ENCODE measurements at regions not wholly inside any gene's neighbourhood (a gene's known extent, or its start where the extent isn't known, plus 50 kb on each side); places are given as distances from the start of the nearest gene placed in this dataset.
"Not testable (repeated sequence)": the region's sequence is repeated elsewhere in the genome, so short reads cannot be mapped to it uniquely, and the experiment has no call there.

DNA sequence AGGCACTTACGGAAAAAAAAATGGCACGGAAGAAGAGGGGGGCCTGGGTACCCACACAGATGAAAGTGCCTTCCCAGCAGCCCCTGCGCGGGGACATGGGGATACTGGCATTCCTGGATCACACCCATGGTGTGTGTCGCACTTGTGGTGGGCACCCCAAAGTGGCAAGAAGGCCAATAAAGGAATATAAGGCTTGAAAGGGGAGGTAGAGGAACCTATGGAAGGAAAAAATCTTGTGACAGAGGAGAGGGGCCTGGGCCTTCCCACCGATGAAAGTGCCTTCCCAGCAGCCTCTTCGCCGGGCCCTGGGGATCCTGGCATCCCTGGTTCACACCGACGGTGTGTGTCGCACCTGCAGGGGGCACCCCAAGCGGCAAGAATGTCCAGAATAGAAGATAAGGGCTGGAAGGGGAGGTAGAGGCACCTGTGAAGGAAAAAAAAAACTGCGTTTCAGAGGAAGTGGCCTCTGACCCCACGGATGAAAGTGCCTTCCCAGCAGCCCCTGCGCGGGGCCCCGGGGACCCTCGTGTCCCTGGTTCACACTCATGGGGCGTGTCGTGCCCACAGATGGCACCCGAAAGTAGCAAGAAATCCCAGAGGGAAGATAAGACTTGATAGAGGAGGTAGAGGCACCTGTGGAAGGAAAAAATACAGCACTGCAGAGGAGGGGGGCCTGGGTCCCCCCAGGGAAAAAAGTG is 284.0 kb downstream of the ALG10 start:
- H4K20me1 ChIP-seq (ENCODE audit: insufficient read depth, low read length, poor library complexity, severe bottlenecking): no peaks in the 10 kb centered on the region
- H3K79me2 ChIP-seq (ENCODE audit: insufficient read depth, low read length): no peaks in the 10 kb centered on the region
- no peaks in the 10 kb centered on the region for H3K9me2 ChIP-seq (replicated peaks; ENCODE audit: low read depth, low read length)
- no peak overlapping the region for H2AFZ ChIP-seq (ENCODE audit: low read length)
- no peak overlapping the region for H3K4me2 ChIP-seq (ENCODE audit: low read depth, low read length, poor library complexity, severe bottlenecking)
- no peak overlapping the region for H3K4me3 ChIP-seq (ENCODE audit: low read length, poor library complexity, severe bottlenecking)
- no peak overlapping the region for H3K9ac ChIP-seq (ENCODE audit: low read depth, low read length, poor library complexity, severe bottlenecking)
- peaks cover 32% of the 10 kb centered on the region; the same call in 1 of the 2 replicates for H3K9me3 ChIP-seq (ENCODE audit: insufficient read depth, low read depth, low read length)
- H3K27me3 ChIP-seq (ENCODE audit: insufficient read depth, low read length, poor library complexity, severe bottlenecking): no peaks in the 10 kb centered on the region
- TF ChIP-seq, protein P1, sequence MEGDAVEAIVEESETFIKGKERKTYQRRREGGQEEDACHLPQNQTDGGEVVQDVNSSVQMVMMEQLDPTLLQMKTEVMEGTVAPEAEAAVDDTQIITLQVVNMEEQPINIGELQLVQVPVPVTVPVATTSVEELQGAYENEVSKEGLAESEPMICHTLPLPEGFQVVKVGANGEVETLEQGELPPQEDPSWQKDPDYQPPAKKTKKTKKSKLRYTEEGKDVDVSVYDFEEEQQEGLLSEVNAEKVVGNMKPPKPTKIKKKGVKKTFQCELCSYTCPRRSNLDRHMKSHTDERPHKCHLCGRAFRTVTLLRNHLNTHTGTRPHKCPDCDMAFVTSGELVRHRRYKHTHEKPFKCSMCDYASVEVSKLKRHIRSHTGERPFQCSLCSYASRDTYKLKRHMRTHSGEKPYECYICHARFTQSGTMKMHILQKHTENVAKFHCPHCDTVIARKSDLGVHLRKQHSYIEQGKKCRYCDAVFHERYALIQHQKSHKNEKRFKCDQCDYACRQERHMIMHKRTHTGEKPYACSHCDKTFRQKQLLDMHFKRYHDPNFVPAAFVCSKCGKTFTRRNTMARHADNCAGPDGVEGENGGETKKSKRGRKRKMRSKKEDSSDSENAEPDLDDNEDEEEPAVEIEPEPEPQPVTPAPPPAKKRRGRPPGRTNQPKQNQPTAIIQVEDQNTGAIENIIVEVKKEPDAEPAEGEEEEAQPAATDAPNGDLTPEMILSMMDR (conservative IDR thresholded peaks at IDR 0.05; ENCODE audit: low read length): no peak
- TF ChIP-seq EZH2phosphoT487 (IDR thresholded peaks at IDR 0.05; ENCODE audit: borderline replicate concordance): no peak
- H3K36me3 ChIP-seq (ENCODE audit: insufficient read depth, low read length): no peaks in the 10 kb centered on the region
- H3F3A ChIP-seq (ENCODE audit: low read depth): no peaks in the 10 kb centered on the region
- H3K4me1 ChIP-seq (ENCODE audit: insufficient read depth, low read length, poor library complexity, severe bottlenecking): no peaks in the 10 kb centered on the region

DNA sequence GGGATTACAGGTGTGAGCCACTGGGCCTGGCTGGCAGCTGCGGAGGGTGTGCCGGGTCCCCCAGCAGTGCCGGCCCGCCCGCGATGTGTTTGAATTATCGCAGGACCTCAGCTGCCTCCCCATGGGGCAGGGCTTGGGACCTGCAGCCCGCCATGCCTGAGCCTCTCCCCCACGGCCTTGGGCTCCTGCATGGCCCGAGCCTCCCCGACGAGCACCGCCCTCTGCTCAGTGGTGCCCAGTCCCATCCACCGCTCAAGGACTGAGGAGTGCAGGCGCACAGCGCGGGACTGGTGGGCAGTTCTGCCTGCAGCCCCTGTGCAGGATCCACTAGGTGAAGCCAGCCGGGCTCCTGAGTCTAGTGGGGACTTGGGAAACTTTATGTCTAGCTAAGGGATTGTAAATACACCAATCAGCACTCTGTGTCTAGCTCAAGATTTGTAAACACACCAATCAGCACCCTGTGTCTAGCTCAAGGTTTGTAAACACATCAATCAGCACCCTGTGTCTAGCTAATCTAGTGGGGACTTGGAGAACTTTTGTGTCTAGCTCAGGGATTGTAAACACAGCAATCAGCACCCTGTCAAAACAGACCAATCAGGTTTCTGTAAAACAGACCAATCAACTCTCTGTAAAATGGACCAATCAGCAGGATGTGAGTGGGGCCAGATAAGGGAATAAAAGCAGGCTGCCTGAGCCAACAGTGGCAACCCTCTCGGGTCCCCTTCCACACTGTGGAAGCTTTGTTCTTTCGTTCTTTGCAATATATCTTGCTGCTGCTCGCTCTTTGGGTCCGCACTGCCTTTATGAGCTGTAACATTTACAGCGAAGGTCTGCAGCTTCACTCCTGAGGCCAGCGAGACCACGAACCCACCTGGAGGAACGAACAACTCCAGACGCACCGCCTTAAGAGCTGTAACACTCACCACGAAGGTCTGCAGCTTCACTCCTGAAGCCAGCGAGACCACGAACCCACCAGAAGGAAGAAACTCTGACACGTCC is 287.8 kb downstream of the ALG10 start:
- not testable (repeated sequence) for H3K4me3 ChIP-seq (ENCODE audit: low read length, poor library complexity, severe bottlenecking); H3K9ac ChIP-seq (ENCODE audit: low read depth, low read length, poor library complexity, severe bottlenecking); H4K20me1 ChIP-seq (ENCODE audit: insufficient read depth, low read length, poor library complexity, severe bottlenecking); H3K79me2 ChIP-seq (ENCODE audit: insufficient read depth, low read length); H3K4me1 ChIP-seq (ENCODE audit: insufficient read depth, low read length, poor library complexity, severe bottlenecking); H2AFZ ChIP-seq (ENCODE audit: low read length); H3K36me3 ChIP-seq (ENCODE audit: insufficient read depth, low read length); H3F3A ChIP-seq (ENCODE audit: low read depth); H3K9me2 ChIP-seq (replicated peaks; ENCODE audit: low read depth, low read length); H3K27me3 ChIP-seq (ENCODE audit: insufficient read depth, low read length, poor library complexity, severe bottlenecking); H3K4me2 ChIP-seq (ENCODE audit: low read depth, low read length, poor library complexity, severe bottlenecking)
- peaks cover 19% of the 10 kb centered on the region; the same call in 1 of the 2 replicates for H3K9me3 ChIP-seq (ENCODE audit: insufficient read depth, low read depth, low read length)

DNA sequence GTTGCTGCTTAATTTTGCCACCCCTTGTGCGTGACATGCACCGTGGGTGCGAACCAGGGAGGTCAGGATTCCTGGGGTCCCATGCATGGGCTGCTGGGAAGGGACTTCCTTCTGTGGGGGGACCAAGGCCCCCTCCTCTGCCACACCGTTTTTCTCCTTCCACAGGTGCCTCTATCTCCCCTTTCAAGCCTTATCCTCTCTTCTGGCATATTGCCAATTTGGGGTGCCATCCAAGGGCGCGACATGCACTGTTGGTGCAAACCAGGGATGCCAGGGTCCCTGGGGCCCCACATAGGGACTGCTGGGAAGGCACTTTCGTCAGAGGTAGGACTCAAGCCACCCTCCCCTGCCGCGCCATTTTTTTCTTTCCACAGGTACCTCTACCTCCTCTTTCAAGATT is 289.0 kb downstream of the ALG10 start:
- Histone ChIP-seq H3K9ac (ENCODE audit: low read depth, low read length, poor library complexity, severe bottlenecking) (no peak overlapping the region), H3K4me3 (ENCODE audit: low read length, poor library complexity, severe bottlenecking) (no peak overlapping the region), H3K27me3 (ENCODE audit: insufficient read depth, low read length, poor library complexity, severe bottlenecking) (no peaks in the 10 kb centered on the region), H4K20me1 (ENCODE audit: insufficient read depth, low read length, poor library complexity, severe bottlenecking) (no peaks in the 10 kb centered on the region), H3K4me2 (ENCODE audit: low read depth, low read length, poor library complexity, severe bottlenecking) (no peak overlapping the region), H3K79me2 (ENCODE audit: insufficient read depth, low read length) (no peaks in the 10 kb centered on the region), H2AFZ (ENCODE audit: low read length) (no peak overlapping the region), H3K4me1 (ENCODE audit: insufficient read depth, low read length, poor library complexity, severe bottlenecking) (no peaks in the 10 kb centered on the region), H3K9me2 (replicated peaks; ENCODE audit: low read depth, low read length) (no peaks in the 10 kb centered on the region), H3K36me3 (ENCODE audit: insufficient read depth, low read length) (no peaks in the 10 kb centered on the region), H3F3A (ENCODE audit: low read depth) (no peaks in the 10 kb centered on the region), H3K9me3 (ENCODE audit: insufficient read depth, low read depth, low read length) (peaks cover 17% of the 10 kb centered on the region; the same call in 1 of the 2 replicates)
- TF ChIP-seq, protein P1 (conservative IDR thresholded peaks at IDR 0.05; ENCODE audit: low read length): no peak
- TF ChIP-seq EZH2phosphoT487 (IDR thresholded peaks at IDR 0.05; ENCODE audit: borderline replicate concordance): no peak

Measured in Loucy (cell line).